Trophoblast cell (in vitro differentiated cells and primary cell): ENCODE measurements at regions not wholly inside any gene's neighbourhood (a gene's known extent, or its start where the extent isn't known, plus 50 kb on each side); places are given as distances from the start of the nearest gene placed in this dataset.

ENCODE experiments used
- DNase-seq, 2 donors: peaks; one replicate each; pipeline ENCODE4 v3.0.0-alpha.2; 2016
- H2AFZ ChIP-seq: 2 replicates; pipeline ENCODE4 v1.6.1; 2013; ENCODE audit warnings: low read length, moderate library complexity, mild to moderate bottlenecking; ENCODE audit not compliant: insufficient read depth, poor library complexity
- H2AK5ac ChIP-seq: 2 replicates; pipeline ENCODE4 v1.6.1; 2013; ENCODE audit warnings: mild to moderate bottlenecking, low read length
- H2BK120ac ChIP-seq: 2 replicates; pipeline ENCODE4 v1.6.1; 2013; ENCODE audit warnings: low read length, mild to moderate bottlenecking, moderate library complexity; ENCODE audit not compliant: insufficient read depth, poor library complexity
- H2BK12ac ChIP-seq: 2 replicates; pipeline ENCODE4 v1.6.1; 2013; ENCODE audit warnings: mild to moderate bottlenecking, low read length, moderate library complexity
- H2BK5ac ChIP-seq: 2 replicates; pipeline ENCODE4 v1.6.1; 2013; ENCODE audit warnings: low read length, low read depth, moderate library complexity, mild to moderate bottlenecking; ENCODE audit not compliant: poor library complexity
- H3K14ac ChIP-seq: 2 replicates; pipeline ENCODE4 v1.6.1; 2013; ENCODE audit warnings: mild to moderate bottlenecking, low read length
- H3K18ac ChIP-seq: 2 replicates; pipeline ENCODE4 v1.6.1; 2013; ENCODE audit warnings: mild to moderate bottlenecking, low read length
- H3K23ac ChIP-seq: 2 replicates; pipeline ENCODE4 v1.6.1; 2013; ENCODE audit warnings: low read length
- H3K27ac ChIP-seq: 2 replicates; pipeline ENCODE4 v1.5.1; 2013; ENCODE audit warnings: low read depth, mild to moderate bottlenecking, inconsistent platforms, low read length, moderate library complexity
- H3K27me3 ChIP-seq: 2 replicates; pipeline ENCODE4 v1.6.1; 2013; ENCODE audit warnings: inconsistent platforms, mild to moderate bottlenecking, low read length, moderate library complexity; ENCODE audit not compliant: insufficient read depth
- H3K36me3 ChIP-seq, 2 experiments: 1 replicate in 1 of 2; 2 replicates in 1 of 2; pipeline ENCODE4 v1.6.1; 2013; ENCODE audit warnings: low read length in 2 of 2, mild to moderate bottlenecking in 2 of 2, moderate library complexity in 1 of 2; ENCODE audit not compliant: insufficient read depth in 2 of 2, control insufficient read depth in 1 of 2
- H3K4ac ChIP-seq: 2 replicates; pipeline ENCODE4 v1.6.1; 2013; ENCODE audit warnings: low read depth, mild to moderate bottlenecking, low read length, moderate library complexity
- H3K4me1 ChIP-seq, 2 experiments: 1 replicate in 1 of 2; 2 replicates in 1 of 2; pipeline ENCODE4 v1.6.1; 2013; ENCODE audit warnings: low read length in 2 of 2, mild to moderate bottlenecking in 2 of 2, moderate library complexity in 1 of 2; ENCODE audit not compliant: insufficient read depth in 2 of 2, control insufficient read depth in 1 of 2
- H3K4me2 ChIP-seq: 2 replicates; pipeline ENCODE4 v1.6.1; 2013; ENCODE audit warnings: inconsistent platforms, mild to moderate bottlenecking, low read length, moderate library complexity
- H3K4me3 ChIP-seq: 2 replicates; pipeline ENCODE4 v1.5.1; 2013; ENCODE audit warnings: mild to moderate bottlenecking, low read depth, low read length, inconsistent platforms
- H3K79me1 ChIP-seq: one replicate; pipeline ENCODE4 v1.6.1; 2013; ENCODE audit warnings: low read length
- H3K79me2 ChIP-seq: 2 replicates; pipeline ENCODE4 v1.6.1; 2013; ENCODE audit warnings: low read length, mild to moderate bottlenecking; ENCODE audit not compliant: control insufficient read depth, insufficient read depth, poor library complexity
- H3K9ac ChIP-seq: 2 replicates; pipeline ENCODE4 v1.6.1; 2013; ENCODE audit warnings: mild to moderate bottlenecking, low read length
- H3K9me3 ChIP-seq: 2 replicates; pipeline ENCODE4 v1.6.1; 2013; ENCODE audit warnings: low read depth, mild to moderate bottlenecking, control low read depth, inconsistent platforms, low read length; ENCODE audit not compliant: insufficient read depth
- H4K12ac ChIP-seq: 2 replicates; pipeline ENCODE4 v1.6.1; 2013; ENCODE audit warnings: low read depth, mild to moderate bottlenecking, low read length, moderate library complexity
- H4K8ac ChIP-seq: 2 replicates; pipeline ENCODE4 v1.6.1; 2013; ENCODE audit warnings: low read depth, mild to moderate bottlenecking, low read length, moderate library complexity
- H4K91ac ChIP-seq: one replicate; pipeline ENCODE4 v1.6.1; 2013; ENCODE audit warnings: low read depth, mild to moderate bottlenecking, low read length, moderate library complexity
- WGBS: extraction: QIAGEN DNeasy Blood & Tissue Kit; methylation state at CpG from one replicate; pipeline ENCODE4 v1.1.7; 2013; ENCODE audit warnings: missing lambda C conversion rate; ENCODE audit not compliant: insufficient read length, insufficient coverage; ENCODE audit errors: extremely low coverage; 5-methylcytosine and 5-hydroxymethylcytosine counted together

DNA sequence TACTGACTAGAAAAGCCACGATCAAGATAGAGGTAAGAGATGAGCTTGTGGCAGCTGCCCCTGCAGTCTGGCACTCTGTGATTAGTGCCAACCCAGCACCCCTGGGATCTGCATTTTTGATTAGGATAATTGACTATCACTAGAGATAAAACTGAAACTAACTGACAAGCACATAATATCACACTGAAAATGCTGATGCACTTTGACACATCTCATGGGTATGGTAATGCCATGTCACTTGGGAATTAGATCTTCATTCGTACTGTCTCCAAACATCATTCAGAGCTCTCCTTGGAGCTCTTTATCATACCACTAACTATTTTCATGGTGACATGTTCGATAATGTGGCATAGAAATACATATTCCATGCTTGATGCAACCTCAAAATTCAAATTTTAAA is 612.9 kb upstream of the BTBD3 start:
- Histone ChIP-seq H3K79me1 (no peaks in the 10 kb centered on the region), H2AK5ac (no peak overlapping the region), H3K4me3 (no peak overlapping the region), H3K4me2 (no peak overlapping the region), H4K91ac (no peak overlapping the region), H3K79me2 (no peaks in the 10 kb centered on the region), H3K9me3 (no peaks in the 10 kb centered on the region), H4K8ac (no peak overlapping the region), H3K9ac (no peak overlapping the region), H2AFZ (no peak overlapping the region), H4K12ac (no peak overlapping the region), H2BK12ac (no peak overlapping the region), H3K27me3 (no peaks in the 10 kb centered on the region), H3K4me1 (no peaks in the 10 kb centered on the region), H3K23ac (no peak overlapping the region), H3K27ac (no peak overlapping the region), H3K4ac (no peak overlapping the region), H3K18ac (no peak overlapping the region), H3K36me3 (no peaks in the 10 kb centered on the region), H2BK5ac (no peak overlapping the region), H3K14ac (no peak overlapping the region), H2BK120ac (no peak overlapping the region)
- no CpG with 5 or more reads among the region's 3 CpGs for WGBS
- DNase-seq, result no peak

DNA sequence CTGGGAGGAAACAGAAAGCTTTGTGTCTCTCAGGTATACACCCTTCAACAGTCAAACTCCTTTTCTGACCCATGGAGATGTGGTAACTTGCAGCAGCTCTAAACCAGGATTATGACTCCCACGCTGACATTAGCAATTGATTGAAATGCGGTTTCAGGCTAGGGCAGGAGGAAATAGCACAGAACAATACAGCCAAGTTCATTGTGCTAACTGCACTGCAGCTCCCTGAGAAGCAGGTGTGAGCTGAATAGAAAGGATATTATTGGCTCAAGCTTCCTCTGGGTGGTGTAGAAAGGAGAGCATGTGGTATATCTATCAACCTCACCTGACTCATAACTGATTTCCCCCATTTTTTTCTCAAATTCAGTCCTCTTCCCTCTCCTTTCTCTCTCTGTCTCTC is 612.3 kb upstream of the BTBD3 start:
- no CpG with 5 or more reads among the region's 2 CpGs for WGBS

DNA sequence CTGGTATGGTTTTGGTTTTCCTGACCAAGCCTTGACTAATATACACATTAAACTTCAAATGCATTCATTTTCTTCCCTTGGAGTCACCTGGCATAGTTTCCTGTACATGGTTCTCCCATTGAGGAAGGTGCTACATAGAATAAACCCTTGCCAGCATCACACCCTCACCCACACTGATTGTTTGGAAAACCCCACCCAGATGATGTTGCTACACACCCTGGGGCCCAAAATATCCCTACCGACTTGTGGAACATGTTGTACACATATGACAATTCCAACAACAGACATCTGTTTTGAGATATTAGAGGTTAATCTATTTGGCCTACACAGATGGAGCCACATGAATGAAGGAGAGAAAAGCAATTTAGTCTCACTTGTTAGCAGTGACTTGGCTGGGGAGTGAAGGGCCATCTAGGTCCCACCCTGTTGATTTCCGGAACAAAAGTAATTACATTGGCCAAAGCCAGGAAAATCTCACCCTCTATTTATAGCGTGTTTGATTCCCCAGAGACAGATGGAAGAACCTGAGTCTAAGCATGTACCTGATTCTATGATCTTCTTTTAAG is 606.0 kb upstream of the BTBD3 start:
- H3K27me3 ChIP-seq, result no peaks in the 10 kb centered on the region
- H2BK12ac ChIP-seq, result no peak overlapping the region
- no peak overlapping the region for H2AFZ ChIP-seq
- no CpG with 5 or more reads among the region's 3 CpGs for WGBS
- no peak overlapping the region for H4K91ac ChIP-seq
- no peak overlapping the region for H3K23ac ChIP-seq
- no peaks in the 10 kb centered on the region for H3K79me2 ChIP-seq
- H4K12ac ChIP-seq, result no peak overlapping the region
- H2AK5ac ChIP-seq, result no peak overlapping the region
- H2BK120ac ChIP-seq, result no peak overlapping the region
- H3K27ac ChIP-seq, result no peak overlapping the region
- no peaks in the 10 kb centered on the region for H3K9me3 ChIP-seq
- H3K18ac ChIP-seq, result no peak overlapping the region
- no peak overlapping the region for H3K4me2 ChIP-seq
- H3K36me3 ChIP-seq, result no peaks in the 10 kb centered on the region
- H3K79me1 ChIP-seq, result no peaks in the 10 kb centered on the region
- no peaks in the 10 kb centered on the region for H3K4me1 ChIP-seq
- no peak overlapping the region for H2BK5ac ChIP-seq
- H3K9ac ChIP-seq, result no peak overlapping the region
- H3K4ac ChIP-seq, result no peak overlapping the region
- H3K4me3 ChIP-seq, result no peak overlapping the region
- no peak overlapping the region for H4K8ac ChIP-seq
- no peak for DNase-seq
- no peak overlapping the region for H3K14ac ChIP-seq

More for the DNA sequence above, 612.3 kb upstream of the BTBD3 start:
- H2BK120ac ChIP-seq, result no peak overlapping the region
- H3K36me3 ChIP-seq, result no peaks in the 10 kb centered on the region
- H2BK12ac ChIP-seq, result no peak overlapping the region
- no peak overlapping the region for H4K8ac ChIP-seq
- no peak overlapping the region for H2AK5ac ChIP-seq
- DNase-seq, result no peak
- H3K14ac ChIP-seq, result no peak overlapping the region
- H3K27ac ChIP-seq, result no peak overlapping the region
- no peak overlapping the region for H2BK5ac ChIP-seq
- no peak overlapping the region for H3K9ac ChIP-seq
- H3K4me1 ChIP-seq, result no peaks in the 10 kb centered on the region
- no peak overlapping the region for H3K4me2 ChIP-seq
- H4K12ac ChIP-seq, result no peak overlapping the region
- no peaks in the 10 kb centered on the region for H3K79me2 ChIP-seq
- H3K9me3 ChIP-seq, result no peaks in the 10 kb centered on the region
- no peak overlapping the region for H3K23ac ChIP-seq
- no peak overlapping the region for H3K18ac ChIP-seq
- no peaks in the 10 kb centered on the region for H3K27me3 ChIP-seq
- H3K4ac ChIP-seq, result no peak overlapping the region
- H4K91ac ChIP-seq, result no peak overlapping the region
- no peak overlapping the region for H2AFZ ChIP-seq
- no peaks in the 10 kb centered on the region for H3K79me1 ChIP-seq
- H3K4me3 ChIP-seq, result no peak overlapping the region

DNA sequence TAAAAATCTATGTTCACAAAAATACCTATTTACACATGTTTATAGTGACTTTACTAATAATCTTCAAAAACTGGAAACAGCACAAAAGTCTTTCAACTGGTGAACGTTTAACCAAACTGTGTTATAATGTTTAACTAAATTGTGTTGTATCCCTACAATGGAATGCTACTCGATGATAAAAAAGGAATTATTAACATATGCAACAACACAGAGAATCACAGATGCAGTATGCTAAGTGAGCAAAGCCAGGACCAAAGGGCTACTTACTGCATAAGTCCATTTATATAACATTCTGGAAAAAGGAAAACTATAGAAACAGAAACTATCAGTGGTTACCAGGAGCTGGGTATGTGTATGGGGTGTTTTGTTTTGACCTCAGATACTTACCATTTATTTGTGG is 602.2 kb upstream of the BTBD3 start:
- Histone ChIP-seq H2BK12ac (no peak overlapping the region), H4K12ac (no peak overlapping the region), H3K36me3 (no peaks in the 10 kb centered on the region), H3K18ac (no peak overlapping the region), H3K9ac (no peak overlapping the region), H3K4me3 (no peak overlapping the region), H3K9me3 (no peaks in the 10 kb centered on the region), H3K27ac (no peak overlapping the region), H3K14ac (no peak overlapping the region), H3K4me2 (no peak overlapping the region), H2AK5ac (no peak overlapping the region), H2BK5ac (no peak overlapping the region), H4K8ac (no peak overlapping the region), H3K23ac (no peak overlapping the region), H4K91ac (no peak overlapping the region), H3K4me1 (no peaks in the 10 kb centered on the region), H3K79me2 (no peaks in the 10 kb centered on the region), H3K27me3 (no peaks in the 10 kb centered on the region), H2BK120ac (no peak overlapping the region), H3K79me1 (no peaks in the 10 kb centered on the region), H3K4ac (no peak overlapping the region), H2AFZ (no peak overlapping the region)
- no CpG with 5 or more reads among the region's 2 CpGs for WGBS
- DNase-seq, result no peak
